HL-60/S4 (cell line): ENCODE measurements at regions not wholly inside any gene's neighbourhood (a gene's known extent, or its start where the extent isn't known, plus 50 kb on each side); places are given as distances from the start of the nearest gene placed in this dataset.
"Not testable (repeated sequence)": the region's sequence is repeated elsewhere in the genome, so short reads cannot be mapped to it uniquely, and the experiment has no call there.

Experiments used
- in situ Hi-C: fragments of 300-500 bp; cut with MboI; formaldehyde crosslinking; loops from 2 replicates; pipeline ENCODE4 v1.14.3; 2022; ENCODE audit warnings: low sequenced_read_pairs

DNA sequence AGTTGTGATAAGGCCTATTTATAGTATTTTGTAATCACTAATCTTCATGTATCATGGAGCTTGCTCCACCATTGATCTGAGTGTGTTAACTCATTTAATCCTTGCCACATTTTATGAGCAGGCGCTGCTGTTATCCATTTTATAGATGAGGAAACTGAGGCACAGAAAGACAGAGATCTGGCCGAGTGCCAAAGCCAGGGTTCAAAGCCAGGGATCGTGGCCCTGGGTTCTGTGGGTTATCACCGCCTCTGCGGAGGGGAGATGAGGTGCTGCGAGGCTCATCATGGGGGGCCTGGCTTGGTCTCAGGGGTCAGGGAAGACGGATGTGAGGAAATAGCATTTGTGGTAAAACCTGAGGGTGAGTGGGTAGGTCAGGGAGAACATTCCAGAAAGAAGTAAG is 193.9 kb downstream of the KLRB1 start:
- in situ Hi-C loops, result not testable (repeated sequence)

GRCh38 chr12:9412459-9412858 is 195.3 kb downstream of the KLRB1 start:
- in situ Hi-C loops, result not testable (repeated sequence)

- in situ Hi-C loops, result not testable (repeated sequence)
Measured at GRCh38 chr12:9411616-9412268, 196.0 kb downstream of the KLRB1 start.

DNA sequence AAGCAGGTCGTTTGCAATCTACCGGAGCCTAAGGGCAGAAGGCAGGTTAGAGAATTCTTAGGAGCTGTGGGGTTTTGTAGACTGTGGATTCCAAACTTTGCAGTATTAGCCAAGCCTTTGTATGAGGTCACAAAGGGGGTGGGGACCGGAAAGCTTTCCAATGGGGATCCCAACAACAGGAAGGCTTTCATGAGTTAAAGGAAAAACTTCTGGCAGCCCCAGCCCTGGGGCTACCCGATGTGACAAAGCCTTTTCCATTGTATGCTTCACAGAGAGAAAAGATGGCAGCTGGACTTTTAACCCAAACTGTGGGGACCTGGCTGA is 199.2 kb upstream of the PZP start:
- in situ Hi-C loops, result not testable (repeated sequence)

- in situ Hi-C loops, result no loop called here
Measured at GRCh38 chr12:9406564-9407424, 198.6 kb upstream of the PZP start.

- in situ Hi-C loops, result no loop called here
Measured at GRCh38 chr12:9405886-9406563, 197.8 kb upstream of the PZP start.

DNA sequence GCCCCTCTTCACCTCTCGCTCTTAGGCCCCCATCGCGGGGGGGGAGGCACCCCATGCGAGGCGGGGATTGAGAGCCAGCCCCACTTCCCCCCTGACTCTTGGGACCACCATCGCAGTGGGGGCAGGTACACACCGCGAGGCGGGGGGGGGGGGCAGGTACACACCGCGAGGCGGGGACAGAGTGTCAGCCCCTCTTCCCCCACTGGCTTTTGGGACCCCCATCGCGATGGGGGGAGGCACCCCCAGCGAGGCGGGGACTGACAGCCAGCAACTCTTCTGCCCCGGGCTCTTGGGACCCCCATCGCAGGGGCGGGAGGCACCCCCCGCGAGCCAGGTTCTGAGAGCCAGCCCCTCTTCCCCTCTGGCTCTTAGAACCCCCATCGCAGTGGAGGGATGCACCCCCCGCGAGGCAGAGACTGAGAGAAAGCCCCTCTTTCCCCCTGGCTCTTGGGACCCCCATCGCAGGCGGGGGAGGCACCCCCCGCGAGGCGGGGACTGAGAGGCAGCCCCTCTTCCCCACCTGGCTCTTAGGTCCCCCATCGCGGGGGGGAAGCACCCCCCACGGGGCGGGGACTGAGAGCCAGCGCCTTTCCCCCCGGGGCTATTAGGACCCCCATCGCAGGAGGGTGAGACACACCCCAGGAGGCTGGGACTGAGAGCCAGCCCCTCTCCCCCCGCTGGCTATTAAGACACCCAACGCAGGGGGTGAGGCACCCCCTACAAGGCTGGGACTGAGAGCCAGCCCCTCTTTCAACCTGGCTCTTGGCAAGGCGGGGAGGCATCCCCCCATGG is 196.5 kb upstream of the PZP start:
- in situ Hi-C loops, result no loop called here

DNA sequence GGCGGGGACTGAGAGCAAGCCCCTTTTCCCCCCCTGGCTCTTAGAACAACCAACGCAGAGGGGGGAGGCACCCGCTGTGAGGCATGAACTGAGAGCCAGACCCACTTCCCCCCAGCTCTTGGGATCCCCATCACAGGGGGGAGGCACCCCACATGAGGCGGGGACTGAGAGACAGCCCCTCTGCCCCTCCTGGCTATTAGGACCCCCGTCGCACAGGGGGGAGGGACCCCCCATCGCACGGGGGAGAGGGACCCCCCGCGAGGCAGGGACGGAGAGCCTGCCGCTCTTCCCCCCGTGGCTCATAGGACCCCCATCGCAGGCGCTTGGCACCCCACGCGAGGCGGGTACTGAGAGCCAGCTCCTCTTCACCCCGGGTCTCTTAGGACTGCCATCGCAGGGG is 195.8 kb upstream of the PZP start:
- in situ Hi-C loops, result no loop called here

DNA sequence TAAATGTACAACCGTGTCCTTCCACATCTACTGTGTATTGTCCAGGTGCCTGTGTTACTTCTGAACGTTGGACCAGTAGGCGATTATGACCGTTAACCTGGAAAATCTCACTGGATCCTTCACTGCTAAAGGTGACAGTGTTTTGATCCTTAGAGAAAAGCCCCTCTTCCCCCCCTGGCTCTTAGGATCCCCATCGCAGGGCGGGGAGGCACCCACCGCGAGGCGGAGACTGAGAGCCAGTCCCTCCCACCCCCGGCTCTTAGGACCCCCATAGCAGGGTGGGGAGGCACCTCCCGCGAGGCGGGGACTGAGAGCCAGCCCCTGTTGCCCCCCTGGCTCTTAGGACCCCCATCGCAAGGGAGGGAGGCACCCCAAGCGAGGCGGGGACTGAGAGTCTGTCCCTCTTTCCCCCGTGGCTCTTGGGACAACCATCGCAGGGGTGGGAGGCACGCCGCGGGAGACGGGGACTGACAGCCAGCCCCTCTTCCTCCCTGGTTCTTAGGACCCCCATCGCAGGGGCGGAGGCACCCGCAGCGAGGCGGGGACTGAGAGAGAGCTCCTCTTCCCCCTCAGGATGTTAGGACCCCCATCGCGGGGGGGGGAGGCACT is 194.3 kb upstream of the PZP start:
- in situ Hi-C loops, result not testable (repeated sequence)

GRCh38 chr12:9396367-9396766 is 188.2 kb upstream of the PZP start:
- in situ Hi-C loops, result not testable (repeated sequence)

GRCh38 chr12:9395220-9395619 is 187.0 kb upstream of the PZP start:
- in situ Hi-C loops, result not testable (repeated sequence)

- in situ Hi-C loops, result no loop called here
Measured at GRCh38 chr12:9392842-9393241, 184.6 kb upstream of the PZP start.

GRCh38 chr12:9391815-9392214 is 183.6 kb upstream of the PZP start:
- in situ Hi-C loops, result no loop called here

DNA sequence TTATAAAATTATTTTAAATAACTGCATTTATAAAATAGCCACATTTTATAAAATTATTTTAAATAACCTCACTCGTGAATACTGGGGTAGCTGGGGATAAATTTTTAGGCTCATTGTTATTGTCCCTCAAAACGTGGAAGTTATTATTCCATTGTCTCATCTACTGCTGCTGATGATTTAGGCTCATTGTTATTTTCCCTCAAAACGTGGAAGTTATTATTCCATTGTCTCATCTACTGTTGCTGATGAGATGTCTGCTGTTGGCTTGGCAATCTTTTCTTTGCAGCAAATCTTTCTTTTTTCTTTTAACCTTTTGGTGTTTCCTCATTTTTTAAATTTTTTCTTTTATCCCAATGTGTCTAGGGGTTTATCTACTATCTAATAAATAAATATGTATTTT is 182.6 kb upstream of the PZP start:
- in situ Hi-C loops, result no loop called here

DNA sequence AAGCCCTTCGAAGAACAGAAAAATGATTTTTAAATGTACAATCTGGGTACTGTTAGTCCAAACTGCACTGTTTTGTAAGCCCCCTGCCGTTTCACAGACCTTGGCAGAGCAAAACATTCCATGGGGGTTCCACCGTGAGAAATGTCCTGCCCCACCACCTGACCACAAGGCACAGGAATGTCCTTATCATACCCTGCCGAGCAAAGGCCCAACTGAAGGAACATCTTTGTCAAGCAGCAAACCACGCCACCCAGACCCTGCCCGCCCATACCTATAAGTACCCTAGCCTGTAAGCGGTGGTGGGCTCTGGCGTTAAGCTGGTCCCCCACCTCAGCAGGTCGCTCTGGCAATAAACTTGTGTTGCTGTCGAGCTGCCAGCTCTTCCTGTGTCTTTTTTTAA is 181.6 kb upstream of the PZP start:
- in situ Hi-C loops, result no loop called here

GRCh38 chr12:9388379-9388778 is 180.2 kb upstream of the PZP start:
- in situ Hi-C loops, result no loop called here

DNA sequence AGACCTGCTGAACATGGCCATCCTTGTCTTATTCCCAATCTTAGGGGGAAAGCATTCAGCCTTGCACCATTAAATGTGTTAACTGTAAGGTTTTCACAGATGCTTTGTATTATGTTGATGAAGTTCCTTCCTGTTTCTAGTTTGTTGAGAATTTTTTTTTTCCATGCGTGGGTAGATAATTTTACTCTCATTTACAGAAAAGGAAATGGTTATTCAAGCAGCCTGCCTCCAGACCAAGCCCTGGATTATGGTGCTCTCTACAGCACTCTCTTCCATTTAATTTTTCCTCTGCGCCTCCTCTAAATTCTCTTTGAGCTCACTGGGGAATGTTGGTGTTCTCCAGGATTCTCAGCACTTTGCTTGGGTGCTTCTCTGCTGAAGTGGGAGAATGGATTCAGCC is 179.3 kb upstream of the PZP start:
- in situ Hi-C loops, result no loop called here

- in situ Hi-C loops, result no loop called here
Measured at GRCh38 chr12:9383585-9383984, 175.4 kb upstream of the PZP start.

DNA sequence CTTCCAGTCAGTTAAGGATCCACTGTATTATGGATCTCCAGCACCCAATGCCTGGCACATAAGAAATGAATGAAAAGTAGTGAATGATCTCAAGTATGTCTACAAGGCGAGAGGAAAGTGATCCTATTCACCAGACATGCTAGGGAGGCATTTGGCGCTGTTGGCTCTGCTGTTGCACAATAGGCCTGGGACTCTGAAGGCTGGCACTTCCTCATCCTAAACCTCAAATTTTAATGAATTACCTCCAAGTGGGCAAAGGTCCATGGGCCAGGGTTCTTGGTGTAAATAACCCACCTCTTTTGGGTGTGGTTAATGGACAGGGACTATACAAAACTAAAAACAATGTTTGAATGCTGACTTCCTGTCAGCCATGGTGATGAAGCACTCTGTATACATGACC is 173.4 kb upstream of the PZP start:
- in situ Hi-C loops, result no loop called here

GRCh38 chr12:9380650-9381049 is 172.5 kb upstream of the PZP start:
- in situ Hi-C loops, result no loop called here
